RWPE1 (cell line): ENCODE measurements at regions not wholly inside any gene's neighbourhood (a gene's known extent, or its start where the extent isn't known, plus 50 kb on each side); places are given as distances from the start of the nearest gene placed in this dataset.

ENCODE experiments used
- CTCF ChIA-PET: fragments of 350-600 bp; sonication (Branson Sonifier 250); formaldehyde crosslinking; extraction: SDS; loops from one replicate; lab custom pipeline; 2021; lab: Yijun Ruan, JAX
- POLR2A ChIA-PET: fragments of 400-600 bp; formaldehyde crosslinking; extraction: SDS; loops from one replicate; lab custom pipeline; 2020; ENCODE audit warnings: antibody characterized with exemption; ENCODE audit not compliant: low non-redundant PET; lab: Yijun Ruan, JAX
- DNase-seq: peaks from one replicate; pipeline ENCODE4 v3.0.0; 2012; ENCODE audit warnings: low spot score
- H3K27ac ChIP-seq: fragments of 450-650 bp; 2 replicates; pipeline ENCODE4 v1.5.1; 2017
- CTCF ChIP-seq: fragments of 450-650 bp; conservative IDR thresholded peaks from 2 replicates; pipeline ENCODE4 v1.5.1; 2017; ENCODE audit warnings: low read depth, mild to moderate bottlenecking

- POLR2A ChIA-PET, result no interaction called here
- no peak overlapping the region for H3K27ac ChIP-seq
- DNase-seq, result no peak
- CTCF ChIA-PET, result no interaction called here
- no peak for TF ChIP-seq CTCF
These were observed 212.3 kb upstream of the PCDH15 start for GRCh38 chr10:55013318-55013717.

GRCh38 chr10:55002420-55002819 is 201.4 kb upstream of the PCDH15 start:
- CTCF ChIA-PET, result interaction anchor here (0.5 kb wide), 1 partner anchor 91 kb away, joined by 4 read pairs; no protein-coding TSS in a partner anchor
- no peak overlapping the region for H3K27ac ChIP-seq
- no peak for DNase-seq
- POLR2A ChIA-PET, result no interaction called here
- TF ChIP-seq CTCF, result no peak

- TF ChIP-seq CTCF, result no peak
- ChIA-PET POLR2A (no interaction called here), CTCF (no interaction called here)
- no peak for DNase-seq
- H3K27ac ChIP-seq, result no peak overlapping the region
These were observed 200.4 kb upstream of the PCDH15 start for GRCh38 chr10:55001422-55001821.

GRCh38 chr10:54993148-54993547 is 192.1 kb upstream of the PCDH15 start:
- no peak for TF ChIP-seq CTCF
- CTCF ChIA-PET, result no interaction called here
- no peak overlapping the region for H3K27ac ChIP-seq
- no peak for DNase-seq
- POLR2A ChIA-PET, result no interaction called here

- no peak overlapping the region for H3K27ac ChIP-seq
- ChIA-PET CTCF (interaction anchor here (0.7 kb wide), 1 partner anchor 23 kb away, joined by 5 read pairs; no protein-coding TSS in a partner anchor), POLR2A (no interaction called here)
- TF ChIP-seq CTCF, result peak; percentile 42
- peak; percentile 2 for DNase-seq
These were observed 184.7 kb upstream of the PCDH15 start for GRCh38 chr10:54985732-54986131.

- ChIA-PET CTCF (no interaction called here), POLR2A (no interaction called here)
- DNase-seq, result no peak
- TF ChIP-seq CTCF, result no peak
- no peak overlapping the region for H3K27ac ChIP-seq
These were observed 182.2 kb upstream of the PCDH15 start for GRCh38 chr10:54983255-54983654.
